GM10266 (cell line): ENCODE measurements at regions not wholly inside any gene's neighbourhood (a gene's known extent, or its start where the extent isn't known, plus 50 kb on each side); places are given as distances from the start of the nearest gene placed in this dataset.
A peak's percentile ranks its signal among the peaks of the same experiment; 100 is the strongest.

Source experiments
- DNase-seq: peaks from one replicate; pipeline ENCODE4 v3.0.0; 2012; ENCODE audit errors: extremely low spot score
- TF ChIP-seq, protein P1 (sequence below): IDR thresholded peaks from 2 replicates; pipeline ENCODE4 v1.5.1; 2012; ENCODE audit warnings: mild to moderate bottlenecking, low read depth; ENCODE audit not compliant: control insufficient read depth, insufficient read depth; ENCODE audit errors: missing control alignments

DNA sequence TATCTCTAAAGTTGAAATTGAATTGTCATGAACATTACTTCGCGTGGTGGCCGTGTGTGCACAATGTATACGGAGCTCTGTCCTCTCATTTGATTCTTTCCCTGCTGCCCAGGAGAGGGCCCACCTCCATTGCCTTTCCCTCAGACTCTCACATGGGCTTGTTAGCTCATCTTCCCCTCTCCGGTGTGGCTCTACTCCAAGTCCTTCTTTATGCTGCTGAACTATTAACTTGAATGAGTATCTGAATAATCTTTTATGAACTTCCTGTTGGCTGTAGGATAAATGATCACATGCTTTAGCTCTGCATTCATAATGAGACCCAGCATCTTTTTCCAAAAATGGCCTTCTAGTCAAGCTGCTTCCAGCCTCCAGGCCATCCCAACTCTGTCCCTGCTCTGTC lies 68.8 kb upstream of the CLNK start:
- no peak for DNase-seq
- TF ChIP-seq, protein P1, sequence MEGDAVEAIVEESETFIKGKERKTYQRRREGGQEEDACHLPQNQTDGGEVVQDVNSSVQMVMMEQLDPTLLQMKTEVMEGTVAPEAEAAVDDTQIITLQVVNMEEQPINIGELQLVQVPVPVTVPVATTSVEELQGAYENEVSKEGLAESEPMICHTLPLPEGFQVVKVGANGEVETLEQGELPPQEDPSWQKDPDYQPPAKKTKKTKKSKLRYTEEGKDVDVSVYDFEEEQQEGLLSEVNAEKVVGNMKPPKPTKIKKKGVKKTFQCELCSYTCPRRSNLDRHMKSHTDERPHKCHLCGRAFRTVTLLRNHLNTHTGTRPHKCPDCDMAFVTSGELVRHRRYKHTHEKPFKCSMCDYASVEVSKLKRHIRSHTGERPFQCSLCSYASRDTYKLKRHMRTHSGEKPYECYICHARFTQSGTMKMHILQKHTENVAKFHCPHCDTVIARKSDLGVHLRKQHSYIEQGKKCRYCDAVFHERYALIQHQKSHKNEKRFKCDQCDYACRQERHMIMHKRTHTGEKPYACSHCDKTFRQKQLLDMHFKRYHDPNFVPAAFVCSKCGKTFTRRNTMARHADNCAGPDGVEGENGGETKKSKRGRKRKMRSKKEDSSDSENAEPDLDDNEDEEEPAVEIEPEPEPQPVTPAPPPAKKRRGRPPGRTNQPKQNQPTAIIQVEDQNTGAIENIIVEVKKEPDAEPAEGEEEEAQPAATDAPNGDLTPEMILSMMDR, result no peak

DNA sequence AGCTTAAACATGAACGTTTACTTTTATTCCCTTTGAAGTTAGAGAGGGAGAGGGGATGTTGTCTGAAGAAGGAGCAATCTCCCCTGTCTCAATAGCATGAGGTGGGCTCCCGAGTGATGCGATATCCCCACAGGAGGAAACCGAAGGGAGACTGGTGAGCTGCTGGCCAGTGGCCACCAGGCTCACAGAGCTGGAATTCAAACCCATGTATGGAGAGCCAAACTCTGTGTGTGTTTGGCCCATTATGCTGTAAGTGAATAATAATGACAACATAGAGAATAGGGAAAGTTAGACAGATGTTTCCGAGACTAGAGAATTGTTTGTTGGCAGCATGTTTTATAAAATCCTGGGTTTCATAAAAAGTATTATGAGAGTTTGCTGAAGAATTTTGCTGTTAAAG lies 66.1 kb upstream of the CLNK start:
- TF ChIP-seq, protein P1, result no peak
- DNase-seq, result no peak

DNA sequence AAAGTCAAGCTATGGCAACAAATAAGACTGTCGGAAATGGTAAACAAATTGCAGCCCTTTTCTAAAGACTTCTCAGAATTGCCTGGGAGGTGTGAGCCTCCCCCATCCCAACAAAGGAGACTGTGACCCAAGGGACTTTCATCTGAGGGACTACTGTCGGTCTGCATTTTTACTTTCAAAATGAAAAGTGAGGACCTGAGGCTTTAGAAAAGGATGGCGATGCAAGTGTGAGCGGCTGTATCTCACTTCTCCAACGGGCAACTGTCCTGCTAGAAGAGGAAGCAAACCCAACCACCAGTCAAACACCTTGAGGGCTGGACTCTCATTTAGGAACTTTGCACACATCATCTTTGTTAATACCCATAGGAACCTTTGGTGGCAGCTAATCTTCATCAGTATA lies 62.6 kb upstream of the CLNK start:
- TF ChIP-seq, protein P1, result no peak
- DNase-seq, result peak; percentile 17

DNA sequence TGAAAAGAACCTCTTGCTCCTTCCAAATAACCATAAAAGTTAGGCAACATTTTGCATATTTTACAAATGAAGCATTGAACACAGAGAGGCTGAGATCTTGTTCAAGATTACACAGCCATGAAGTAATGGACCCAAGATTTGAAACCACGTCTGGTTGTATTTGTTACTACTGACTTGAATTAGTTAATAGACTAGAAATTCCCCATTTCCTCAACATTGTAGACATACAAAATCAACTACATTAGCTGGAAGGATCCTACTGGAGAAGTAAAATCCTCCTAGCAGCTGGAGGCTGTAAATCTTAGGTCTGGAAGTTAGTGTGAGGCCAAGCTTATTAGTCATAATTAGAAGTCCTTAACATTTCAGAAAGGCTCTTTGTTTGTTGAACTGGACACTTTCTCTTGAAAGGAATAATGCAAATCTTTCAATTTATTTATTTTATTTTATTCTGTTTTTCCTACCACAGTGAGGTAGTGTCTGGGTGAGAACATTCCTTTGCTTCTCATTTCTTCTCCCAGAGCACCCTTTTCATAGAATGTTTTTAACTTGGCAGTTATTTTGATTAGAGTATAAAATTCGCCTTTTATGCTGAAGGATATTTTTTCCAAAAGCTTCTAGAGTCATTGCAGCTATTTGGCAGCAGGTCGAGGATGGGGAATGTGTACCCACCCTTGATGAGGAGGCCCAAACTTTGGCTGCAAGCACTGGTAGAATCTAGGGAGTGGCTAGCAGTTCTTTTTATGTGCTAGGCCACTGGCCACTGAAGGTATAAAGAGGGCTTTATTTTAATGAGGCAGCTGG lies 62.0 kb upstream of the CLNK start:
- DNase-seq, result no peak
- TF ChIP-seq, protein P1, result no peak

DNA sequence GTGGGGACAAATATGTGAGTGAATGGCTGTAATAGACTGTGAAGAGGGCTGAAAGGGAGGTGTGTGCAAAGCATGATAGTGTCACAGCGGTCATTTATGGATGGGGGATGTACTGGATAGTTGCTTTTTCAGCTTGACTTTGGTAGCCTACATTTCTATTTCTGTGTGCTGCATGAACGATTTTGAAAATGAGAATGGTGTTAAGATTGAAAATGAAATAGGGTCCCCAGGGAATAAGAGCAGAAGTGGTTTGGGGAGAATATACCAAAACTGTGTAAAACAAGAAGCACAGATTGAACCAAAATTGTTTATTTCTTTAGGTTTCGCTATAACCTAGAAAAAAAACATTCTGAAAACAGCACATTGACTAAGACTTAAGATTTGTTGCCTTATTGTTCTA lies 58.8 kb upstream of the CLNK start:
- TF ChIP-seq, protein P1, result no peak
- peak; percentile 20 for DNase-seq

DNA sequence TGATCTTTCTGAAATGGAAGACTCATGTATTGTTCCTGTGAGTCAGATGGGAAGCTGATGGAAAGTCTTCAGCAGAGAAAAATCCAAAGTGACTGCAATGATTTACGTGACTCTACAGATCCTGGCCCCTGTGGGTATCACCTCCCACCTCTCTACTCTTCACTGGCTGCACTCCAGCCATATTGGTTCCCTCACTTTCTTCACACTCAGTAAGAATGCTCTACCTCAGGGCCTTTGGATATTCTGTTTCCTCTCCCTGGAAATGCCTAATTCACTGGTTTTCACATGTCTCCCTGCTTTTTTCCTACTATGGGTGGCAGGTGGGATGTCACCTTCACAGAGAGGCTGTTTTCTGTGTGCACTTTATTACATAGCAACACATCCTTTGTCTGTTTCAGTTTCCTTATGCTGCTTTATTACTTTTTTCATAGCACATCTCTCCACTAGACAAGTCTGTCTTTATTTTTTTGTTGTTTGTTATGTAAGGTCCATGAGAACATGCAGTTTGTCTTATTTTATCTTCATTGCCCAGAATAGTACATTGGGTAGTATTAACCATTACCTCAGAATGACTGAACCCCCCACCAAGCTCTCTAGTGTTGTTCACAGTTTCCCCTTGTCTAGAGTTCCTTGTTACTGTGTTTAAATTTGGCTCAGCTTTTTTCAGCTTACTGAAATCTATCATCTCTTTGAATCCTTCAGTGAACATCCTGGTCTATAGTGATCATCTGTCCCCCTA lies 57.6 kb upstream of the CLNK start:
- TF ChIP-seq, protein P1, result no peak

More for the DNA sequence above, 57.6 kb upstream of the CLNK start:
- DNase-seq, result peak; percentile 23
